22Rv1 (cell line): ENCODE measurements at regions not wholly inside any gene's neighbourhood (a gene's known extent, or its start where the extent isn't known, plus 50 kb on each side); places are given as distances from the start of the nearest gene placed in this dataset.

Experiments used
- CTCF ChIP-seq: fragments of 450-650 bp; IDR thresholded peaks from 2 replicates; pipeline ENCODE4 v1.5.1; 2017; ENCODE audit warnings: mild to moderate bottlenecking
- ZFX ChIP-seq: fragments of 450-650 bp; IDR thresholded peaks from 2 replicates; pipeline ENCODE4 v1.6.1; 2017; ENCODE audit warnings: antibody characterized with exemption, borderline replicate concordance

GRCh38 chrX:22373766-22374165, 101.1 kb downstream of the CBLL2 start:
- TF ChIP-seq CTCF (no peak), ZFX (no peak)
